Activated T-cell treated with anti-CD3 and anti-CD28 coated beads, Interleukin-2, amount 50 U/mL, for 72 hours (primary cell): ENCODE measurements at regions not wholly inside any gene's neighbourhood (a gene's known extent, or its start where the extent isn't known, plus 50 kb on each side); places are given as distances from the start of the nearest gene placed in this dataset.

Experiments used
- ATAC-seq, 2 donors: fragments of 150-1000 bp; cut with Tn5 transposase; replicated peaks in 1 of 2; 2 replicates each; pipeline ENCODE4 v1.10.0; 2021; ENCODE audit warnings: moderate library complexity in 2 of 2, mild to moderate bottlenecking in 1 of 2
- DNase-seq, 2 donors: peaks; one replicate each; pipeline ENCODE4 v3.0.0; 2021 to 2022; ENCODE audit warnings: mixed read lengths in 1 of 2
- H3K27ac Mint-ChIP-seq: one replicate; pipeline ENCODE4 v1.8.0; 2022; ENCODE audit warnings: mild to moderate bottlenecking, moderate library complexity, mixed read lengths
- H3K27me3 Mint-ChIP-seq: one replicate; pipeline ENCODE4 v1.8.0; 2022; ENCODE audit warnings: low read depth, mixed read lengths
- H3K36me3 Mint-ChIP-seq, 2 donors: one replicate each; pipeline ENCODE4 v1.8.0; 2022; ENCODE audit warnings: mixed read lengths in 2 of 2, mild to moderate bottlenecking in 1 of 2; ENCODE audit not compliant: insufficient read depth in 2 of 2
- H3K4me1 Mint-ChIP-seq: one replicate; pipeline ENCODE4 v1.8.0; 2022; ENCODE audit warnings: low read depth, mixed read lengths
- H3K4me3 Mint-ChIP-seq, 2 donors: one replicate each; pipeline ENCODE4 v1.8.0; 2022; ENCODE audit warnings: mild to moderate bottlenecking in 2 of 2, mixed read lengths in 2 of 2, moderate library complexity in 2 of 2
- H3K9me3 Mint-ChIP-seq, 2 donors: one replicate each; pipeline ENCODE4 v1.8.0; 2022; ENCODE audit warnings: mixed read lengths in 2 of 2

DNA sequence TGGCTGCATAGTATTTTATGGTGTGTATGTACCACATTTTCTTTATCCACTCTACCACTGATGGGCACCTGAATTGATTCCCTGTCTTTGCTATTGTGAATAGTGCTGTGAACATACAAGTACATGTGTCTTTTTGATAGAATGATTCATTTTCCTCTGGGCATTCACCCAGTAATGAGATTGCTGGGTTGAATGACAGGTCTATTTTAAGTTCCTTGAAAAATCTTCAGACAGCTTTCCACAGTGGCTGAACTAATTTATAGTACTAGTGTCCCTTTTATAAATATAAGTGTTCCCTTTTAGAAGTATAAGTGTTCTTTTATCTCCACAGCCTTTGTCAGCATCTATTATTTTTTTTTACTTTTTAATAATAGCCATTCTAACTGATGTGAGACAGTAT is 303.9 kb upstream of the EPHA4 start:
- ATAC-seq (no peak), DNase-seq (no peak)
- H3K4me1 Mint-ChIP-seq = no peaks in the 10 kb centered on the region
- no peak overlapping the region for H3K27ac Mint-ChIP-seq
- H3K27me3 Mint-ChIP-seq = no peaks in the 10 kb centered on the region
- peaks cover 0 to 6% of the 10 kb centered on the region in 2 donors for H3K9me3 Mint-ChIP-seq
- H3K4me3 Mint-ChIP-seq = no peak overlapping the region
- no peaks in the 10 kb centered on the region for H3K36me3 Mint-ChIP-seq

DNA sequence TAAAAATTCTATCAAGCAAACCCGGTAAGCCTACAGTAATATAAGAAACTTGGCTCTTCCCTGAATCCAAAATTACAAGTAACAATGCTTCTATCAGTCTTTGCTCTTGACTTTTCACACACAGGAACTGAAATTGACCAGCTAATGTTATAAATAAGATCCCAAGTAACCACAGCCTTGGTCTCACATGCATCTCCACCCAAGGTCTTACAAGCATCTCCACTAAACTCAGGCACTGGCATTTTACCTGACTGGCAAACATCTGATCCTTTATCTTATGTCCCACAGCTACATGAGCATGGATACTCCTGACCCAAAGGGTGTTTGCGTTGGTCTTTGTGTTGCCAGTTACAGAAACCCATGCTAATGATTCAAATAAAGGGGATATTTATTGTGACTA is 302.3 kb upstream of the EPHA4 start:
- H3K9me3 Mint-ChIP-seq = peaks cover 0 to 6% of the 10 kb centered on the region in 2 donors
- no peak overlapping the region for H3K27ac Mint-ChIP-seq
- no peaks in the 10 kb centered on the region for H3K36me3 Mint-ChIP-seq
- H3K4me1 Mint-ChIP-seq = no peaks in the 10 kb centered on the region
- no peak for DNase-seq
- no peak overlapping the region for H3K4me3 Mint-ChIP-seq
- H3K27me3 Mint-ChIP-seq = no peaks in the 10 kb centered on the region
- ATAC-seq = no peak

DNA sequence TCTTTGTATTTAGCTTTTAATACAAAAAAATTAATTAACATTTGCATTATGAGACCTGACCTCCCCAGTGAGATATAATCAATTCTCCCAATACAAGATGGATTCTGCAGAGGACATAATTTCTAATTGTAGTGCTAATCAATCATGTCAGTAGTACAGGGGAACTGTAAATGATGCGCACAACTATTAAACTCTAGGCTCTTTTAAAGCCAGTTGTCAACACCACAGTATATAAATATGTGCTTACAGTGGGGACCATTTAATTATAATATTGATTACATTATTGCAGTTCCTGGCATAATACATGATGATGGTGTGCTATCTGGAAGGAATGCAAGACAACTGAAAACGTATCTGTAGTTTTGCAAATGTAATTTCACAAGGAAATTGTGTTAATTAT is 285.6 kb upstream of the EPHA4 start:
- H3K27ac Mint-ChIP-seq = no peak overlapping the region
- H3K4me1 Mint-ChIP-seq = no peaks in the 10 kb centered on the region
- H3K4me3 Mint-ChIP-seq = no peak overlapping the region
- ATAC-seq = no peak
- H3K9me3 Mint-ChIP-seq = peaks cover 2 to 9% of the 10 kb centered on the region in 2 donors
- H3K27me3 Mint-ChIP-seq = no peaks in the 10 kb centered on the region
- H3K36me3 Mint-ChIP-seq = no peaks in the 10 kb centered on the region
- no peak for DNase-seq

DNA sequence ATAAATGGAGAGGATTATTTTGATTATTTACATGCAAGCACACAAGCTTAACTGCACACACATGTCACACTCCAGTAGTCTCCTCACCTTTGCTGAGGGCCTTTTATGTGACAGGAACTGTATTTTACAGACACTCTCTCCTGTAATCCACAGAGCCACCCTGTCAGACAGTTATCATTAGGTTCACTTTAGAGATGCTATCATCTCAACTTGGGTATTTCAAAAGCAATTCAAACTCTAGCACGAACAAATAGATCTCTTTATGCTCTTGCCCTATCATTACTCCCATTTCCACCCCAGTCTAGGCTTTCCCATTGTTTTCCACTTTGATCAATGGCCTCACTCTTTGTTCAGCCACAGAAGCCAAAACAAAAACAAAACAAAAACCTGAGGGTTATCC is 281.2 kb upstream of the EPHA4 start:
- ATAC-seq (no peak), DNase-seq (no peak)
- Mint-ChIP-seq H3K36me3 (no peaks in the 10 kb centered on the region), H3K4me3 (no peak overlapping the region), H3K4me1 (no peaks in the 10 kb centered on the region), H3K27me3 (no peaks in the 10 kb centered on the region), H3K9me3 (peaks cover 2 to 13% of the 10 kb centered on the region in 2 donors), H3K27ac (no peak overlapping the region)

DNA sequence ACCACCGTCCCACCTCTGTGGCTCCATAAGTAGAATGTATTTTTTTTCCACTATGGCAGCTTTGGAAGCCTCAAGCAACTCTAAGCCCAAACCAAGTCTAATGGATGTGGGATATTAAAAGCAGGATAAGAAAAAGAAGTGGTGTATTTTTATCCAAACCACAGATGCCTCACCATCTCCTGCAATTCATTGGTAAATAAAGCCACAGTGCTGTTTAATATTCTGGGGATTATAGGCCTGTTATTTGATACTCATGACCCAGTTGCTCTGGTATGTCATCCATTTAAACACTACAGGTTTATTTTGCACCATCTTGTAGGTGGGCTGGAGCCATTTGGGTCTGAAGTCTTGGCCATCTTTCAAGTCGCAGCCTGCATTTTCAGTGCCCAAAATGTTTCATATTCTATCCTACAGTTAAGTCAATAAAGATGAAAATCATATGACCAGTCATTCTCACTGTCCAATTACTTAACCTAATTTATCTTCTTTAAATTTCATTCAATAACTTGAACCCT is 279.5 kb upstream of the EPHA4 start:
- no peaks in the 10 kb centered on the region for H3K4me1 Mint-ChIP-seq
- H3K9me3 Mint-ChIP-seq = peaks cover 2 to 13% of the 10 kb centered on the region in 2 donors
- H3K4me3 Mint-ChIP-seq = no peak overlapping the region
- ATAC-seq (no peak), DNase-seq (no peak)
- H3K36me3 Mint-ChIP-seq = no peaks in the 10 kb centered on the region
- no peak overlapping the region for H3K27ac Mint-ChIP-seq
- no peaks in the 10 kb centered on the region for H3K27me3 Mint-ChIP-seq

DNA sequence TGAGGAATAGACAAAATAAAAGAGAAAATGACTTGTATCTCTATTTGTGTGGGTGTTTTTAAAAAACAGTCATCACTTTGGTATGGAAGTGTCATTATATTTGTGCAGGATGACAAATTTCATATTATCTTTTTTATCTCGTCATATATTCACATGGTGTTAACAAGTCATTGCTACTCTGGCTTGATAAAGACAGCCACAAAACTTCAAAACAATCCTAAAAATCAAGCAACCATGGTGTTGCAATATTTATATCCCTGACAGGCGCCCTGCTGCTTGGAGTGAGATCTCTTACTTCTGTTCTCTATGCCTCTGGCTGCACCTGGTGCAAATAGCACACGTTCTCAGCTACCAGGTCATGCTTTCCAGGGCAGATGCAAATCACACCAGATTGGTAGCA is 278.0 kb upstream of the EPHA4 start:
- ATAC-seq = no peak
- no peak for DNase-seq
- Mint-ChIP-seq H3K36me3 (no peaks in the 10 kb centered on the region), H3K4me1 (no peaks in the 10 kb centered on the region), H3K4me3 (no peak overlapping the region), H3K27ac (no peak overlapping the region), H3K27me3 (no peaks in the 10 kb centered on the region), H3K9me3 (peaks cover 2 to 7% of the 10 kb centered on the region in 2 donors)

DNA sequence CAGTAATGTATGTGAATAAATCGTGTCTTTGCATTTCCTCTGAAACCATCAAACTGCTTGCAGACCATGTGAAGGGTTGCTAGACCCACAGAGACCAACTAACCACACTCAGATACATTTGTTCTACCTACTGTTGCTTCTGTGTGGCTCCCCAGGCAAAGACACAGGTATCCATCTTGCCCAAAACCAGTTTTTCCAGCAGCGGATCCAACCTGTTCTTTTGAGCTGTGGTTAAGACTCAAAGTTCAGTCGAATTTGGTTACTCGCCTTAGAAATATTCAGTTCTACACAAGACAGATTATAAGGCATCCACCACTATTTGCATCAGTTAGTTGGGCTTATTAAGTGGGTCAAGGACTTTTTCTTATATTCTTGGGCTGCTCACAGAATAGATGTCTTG is 276.2 kb upstream of the EPHA4 start:
- no peak overlapping the region for H3K4me3 Mint-ChIP-seq
- H3K36me3 Mint-ChIP-seq = no peaks in the 10 kb centered on the region
- ATAC-seq = no peak
- H3K4me1 Mint-ChIP-seq = no peaks in the 10 kb centered on the region
- no peak overlapping the region for H3K27ac Mint-ChIP-seq
- no peaks in the 10 kb centered on the region for H3K27me3 Mint-ChIP-seq
- peaks cover 0 to 4% of the 10 kb centered on the region in 2 donors for H3K9me3 Mint-ChIP-seq
- no peak for DNase-seq

DNA sequence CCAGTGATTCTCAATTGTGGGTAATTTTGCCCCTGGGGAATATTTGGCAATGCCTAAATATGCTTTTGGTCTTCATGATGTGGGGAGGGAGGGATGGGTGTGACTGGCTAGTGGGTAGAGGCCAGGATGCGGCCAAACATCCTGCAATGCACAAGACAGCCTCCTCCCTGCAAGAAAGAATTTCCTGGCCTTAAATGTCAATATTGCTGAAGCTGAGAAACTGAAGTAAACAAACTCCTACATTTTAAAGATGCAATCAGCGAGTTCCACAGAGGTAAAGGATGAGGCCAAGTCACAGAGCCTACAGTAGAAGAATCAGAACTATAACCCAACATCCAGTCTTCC is 272.9 kb upstream of the EPHA4 start:
- Mint-ChIP-seq H3K4me1 (no peaks in the 10 kb centered on the region), H3K4me3 (no peak overlapping the region), H3K36me3 (no peaks in the 10 kb centered on the region), H3K27me3 (no peaks in the 10 kb centered on the region), H3K27ac (no peak overlapping the region), H3K9me3 (no peaks in the 10 kb centered on the region)
- DNase-seq = no peak
- no peak for ATAC-seq

DNA sequence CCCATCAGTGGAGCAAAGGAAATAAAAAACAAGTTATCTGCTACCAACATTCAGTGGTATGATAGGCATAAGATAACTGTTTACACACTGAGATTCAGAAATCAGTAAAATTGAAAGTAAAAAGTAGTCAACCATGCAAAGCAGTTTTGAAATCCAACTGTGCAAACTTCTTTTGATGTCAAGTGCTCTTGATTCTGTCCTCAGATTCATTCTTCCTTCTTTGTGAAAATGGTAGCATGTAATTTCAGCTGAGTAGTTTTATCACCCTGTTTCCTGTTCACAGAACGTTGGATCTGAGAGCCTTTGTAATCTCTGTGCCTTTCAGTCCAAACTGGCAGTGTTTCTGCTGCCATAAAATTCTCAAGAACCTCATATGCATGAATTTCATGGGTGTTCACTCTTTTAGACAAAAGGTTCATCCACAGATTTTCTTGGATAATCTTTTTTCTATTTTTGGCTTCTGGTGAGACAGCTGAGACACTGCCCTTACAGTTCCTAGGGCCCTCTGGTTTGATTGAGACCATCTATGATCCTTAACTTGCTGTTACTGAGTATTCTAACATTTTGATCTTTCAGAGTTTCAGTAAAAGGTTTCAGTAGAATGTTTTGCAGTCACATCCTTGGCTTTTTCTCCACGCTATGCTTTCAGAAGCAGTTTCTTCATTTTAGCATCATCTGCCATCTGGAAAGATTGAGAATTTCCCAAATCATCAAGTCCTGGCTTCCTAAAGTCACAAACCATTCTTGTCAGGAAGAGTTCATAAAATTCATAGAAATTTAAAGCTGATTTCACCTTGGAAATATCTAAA is 272.3 kb upstream of the EPHA4 start:
- H3K4me1 Mint-ChIP-seq = no peaks in the 10 kb centered on the region
- DNase-seq (no peak), ATAC-seq (no peak)
- no peak overlapping the region for H3K27ac Mint-ChIP-seq
- no peaks in the 10 kb centered on the region for H3K36me3 Mint-ChIP-seq
- no peaks in the 10 kb centered on the region for H3K27me3 Mint-ChIP-seq
- H3K9me3 Mint-ChIP-seq = no peaks in the 10 kb centered on the region
- H3K4me3 Mint-ChIP-seq = no peak overlapping the region

DNA sequence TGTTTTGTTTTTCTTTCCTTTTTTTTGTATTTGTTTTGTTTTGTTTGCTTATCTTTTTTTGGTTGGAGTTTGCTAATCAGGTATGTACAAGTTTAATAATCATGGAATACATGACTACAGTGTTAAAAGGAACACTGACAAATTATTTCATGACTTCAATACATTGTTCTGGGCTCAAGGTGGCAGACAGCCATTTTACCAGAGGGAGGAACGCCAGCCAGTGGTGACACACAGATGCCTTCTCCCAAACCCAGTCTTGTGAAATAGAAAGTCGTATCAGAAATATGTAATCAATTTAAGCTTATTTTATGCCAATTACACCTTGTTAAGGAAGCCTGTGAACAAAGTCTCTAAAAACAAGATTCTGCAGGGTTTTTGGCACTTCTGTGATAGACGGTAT is 264.0 kb upstream of the EPHA4 start:
- no peak overlapping the region for H3K4me3 Mint-ChIP-seq
- H3K27me3 Mint-ChIP-seq = no peaks in the 10 kb centered on the region
- H3K27ac Mint-ChIP-seq = no peak overlapping the region
- H3K9me3 Mint-ChIP-seq = peaks cover 2 to 5% of the 10 kb centered on the region in 2 donors
- H3K4me1 Mint-ChIP-seq = no peaks in the 10 kb centered on the region
- ATAC-seq = no peak
- H3K36me3 Mint-ChIP-seq = no peaks in the 10 kb centered on the region
- DNase-seq = no peak

DNA sequence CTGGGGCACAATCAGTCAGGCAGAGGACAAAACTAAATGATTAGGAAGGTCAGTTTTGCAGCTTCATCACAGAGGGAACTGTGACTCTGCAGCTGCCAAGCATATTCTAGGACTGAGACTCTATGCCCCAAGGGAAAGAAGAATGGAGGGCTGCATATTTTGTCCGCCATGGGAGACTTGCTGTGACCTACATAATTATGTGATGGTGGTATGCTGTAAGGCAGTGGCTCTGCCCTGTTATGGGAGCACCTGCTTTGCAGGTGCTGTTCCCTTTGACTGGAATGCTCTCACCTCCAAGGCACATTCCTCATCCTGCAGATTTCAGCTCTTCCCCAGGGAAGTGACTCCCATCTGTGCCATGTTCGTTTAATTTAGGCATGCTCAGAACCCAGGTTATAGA is 261.9 kb upstream of the EPHA4 start:
- peaks cover 4 to 6% of the 10 kb centered on the region in 2 donors for H3K9me3 Mint-ChIP-seq
- no peaks in the 10 kb centered on the region for H3K27me3 Mint-ChIP-seq
- no peak for DNase-seq
- no peak overlapping the region for H3K4me3 Mint-ChIP-seq
- no peaks in the 10 kb centered on the region for H3K36me3 Mint-ChIP-seq
- ATAC-seq = no peak
- no peak overlapping the region for H3K27ac Mint-ChIP-seq
- no peaks in the 10 kb centered on the region for H3K4me1 Mint-ChIP-seq

DNA sequence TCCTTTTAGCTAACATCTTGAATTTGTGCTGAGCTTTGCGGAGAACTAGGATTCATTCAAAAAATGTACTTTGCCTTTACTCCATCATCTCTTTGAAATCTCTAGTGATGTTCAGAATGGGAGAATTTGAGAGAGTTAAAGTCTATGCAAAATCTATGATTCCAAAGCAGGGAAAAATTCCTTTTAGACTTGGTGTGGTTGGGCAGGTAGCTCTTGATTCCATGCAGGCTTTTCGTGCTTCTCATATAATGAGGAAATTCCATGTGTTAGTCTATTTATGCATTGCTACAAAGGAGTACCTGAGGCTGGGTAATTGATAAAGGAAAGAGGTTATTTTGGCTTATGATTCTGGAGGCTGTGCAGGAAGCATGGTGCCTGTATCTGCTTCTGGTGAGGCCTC is 258.9 kb upstream of the EPHA4 start:
- no peak for DNase-seq
- Mint-ChIP-seq H3K36me3 (no peaks in the 10 kb centered on the region), H3K4me3 (no peak overlapping the region), H3K4me1 (no peaks in the 10 kb centered on the region), H3K27me3 (no peaks in the 10 kb centered on the region), H3K9me3 (peaks cover 4 to 6% of the 10 kb centered on the region in 2 donors), H3K27ac (no peak overlapping the region)
- ATAC-seq = no peak

DNA sequence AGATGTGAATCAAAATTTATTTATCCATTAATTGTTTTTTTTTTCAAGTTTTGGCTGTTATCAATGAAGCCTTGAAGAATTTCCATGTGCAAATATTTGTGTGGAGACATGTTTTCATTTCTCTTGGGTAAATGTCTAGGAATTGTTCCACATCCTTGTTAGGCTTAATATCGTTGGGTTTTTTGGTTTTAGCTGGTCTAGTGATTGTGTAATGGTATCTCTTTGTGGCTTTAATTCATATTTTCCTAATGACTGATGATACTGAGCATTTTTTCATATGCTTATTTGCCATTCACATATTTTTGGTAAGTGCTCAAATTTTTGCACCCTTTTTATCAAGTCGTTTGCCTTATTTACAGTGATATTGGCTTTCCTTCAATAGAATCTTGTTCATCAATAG is 250.3 kb upstream of the EPHA4 start:
- H3K4me3 Mint-ChIP-seq = no peak overlapping the region
- DNase-seq (no peak), ATAC-seq (no peak)
- no peaks in the 10 kb centered on the region for H3K36me3 Mint-ChIP-seq
- no peak overlapping the region for H3K27ac Mint-ChIP-seq
- H3K4me1 Mint-ChIP-seq = no peaks in the 10 kb centered on the region
- H3K27me3 Mint-ChIP-seq = no peaks in the 10 kb centered on the region
- no peaks in the 10 kb centered on the region for H3K9me3 Mint-ChIP-seq
